MM.1S (cell line): ENCODE measurements at regions not wholly inside any gene's neighbourhood (a gene's known extent, or its start where the extent isn't known, plus 50 kb on each side); places are given as distances from the start of the nearest gene placed in this dataset.

Source experiments
- EZH2 ChIP-seq: fragments of 300-600 bp; sonication (generic); optimal IDR thresholded peaks from 2 replicates; pipeline ENCODE3; 2017; ENCODE audit warnings: low read depth, mild to moderate bottlenecking, antibody characterized with exemption, low read length, mixed read lengths
- EZH2phosphoT487 ChIP-seq: fragments of 300-600 bp; sonication (generic); IDR thresholded peaks from 2 replicates; pipeline ENCODE4 v1.6.1; 2018; ENCODE audit warnings: antibody characterized with exemption, low read length
- TF ChIP-seq, protein P1 (sequence below): fragments of 300-600 bp; sonication (generic); IDR thresholded peaks from 2 replicates; pipeline ENCODE4 v1.5.1; 2016; ENCODE audit warnings: antibody characterized with exemption, low read length, mixed read lengths

DNA sequence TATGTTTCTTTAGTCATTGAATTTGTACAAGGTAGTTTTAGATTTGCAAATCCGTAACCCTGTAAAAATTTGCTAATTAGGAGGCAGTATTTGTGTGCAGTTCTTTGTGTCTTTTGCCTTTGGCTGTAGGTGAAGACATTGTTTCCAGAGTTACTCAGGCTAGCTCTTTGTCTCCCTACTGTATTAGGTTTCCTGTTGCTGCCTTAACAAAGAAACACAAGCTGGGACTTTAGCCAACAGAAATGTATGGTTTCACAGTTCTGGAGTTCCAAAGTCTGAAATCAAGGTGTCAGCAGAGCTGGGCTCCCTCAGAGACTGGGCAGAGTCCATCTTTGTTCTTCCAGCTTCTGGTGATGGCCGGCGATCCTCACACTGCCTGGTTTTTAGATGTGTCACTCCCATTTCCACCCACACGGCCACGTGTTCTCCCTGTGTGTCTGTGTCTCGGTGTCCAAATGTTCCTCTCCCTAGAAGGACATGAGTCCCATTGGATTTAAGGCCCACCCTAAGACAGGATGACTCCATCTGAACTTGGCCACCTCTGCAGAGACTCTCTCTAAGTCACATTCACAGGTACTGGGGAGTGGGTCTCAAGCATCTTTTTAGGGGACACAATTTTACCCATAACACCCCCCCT is 309.7 kb downstream of the GALR1 start:
- TF ChIP-seq EZH2 (no peak), EZH2phosphoT487 (no peak)
- TF ChIP-seq, protein P1, sequence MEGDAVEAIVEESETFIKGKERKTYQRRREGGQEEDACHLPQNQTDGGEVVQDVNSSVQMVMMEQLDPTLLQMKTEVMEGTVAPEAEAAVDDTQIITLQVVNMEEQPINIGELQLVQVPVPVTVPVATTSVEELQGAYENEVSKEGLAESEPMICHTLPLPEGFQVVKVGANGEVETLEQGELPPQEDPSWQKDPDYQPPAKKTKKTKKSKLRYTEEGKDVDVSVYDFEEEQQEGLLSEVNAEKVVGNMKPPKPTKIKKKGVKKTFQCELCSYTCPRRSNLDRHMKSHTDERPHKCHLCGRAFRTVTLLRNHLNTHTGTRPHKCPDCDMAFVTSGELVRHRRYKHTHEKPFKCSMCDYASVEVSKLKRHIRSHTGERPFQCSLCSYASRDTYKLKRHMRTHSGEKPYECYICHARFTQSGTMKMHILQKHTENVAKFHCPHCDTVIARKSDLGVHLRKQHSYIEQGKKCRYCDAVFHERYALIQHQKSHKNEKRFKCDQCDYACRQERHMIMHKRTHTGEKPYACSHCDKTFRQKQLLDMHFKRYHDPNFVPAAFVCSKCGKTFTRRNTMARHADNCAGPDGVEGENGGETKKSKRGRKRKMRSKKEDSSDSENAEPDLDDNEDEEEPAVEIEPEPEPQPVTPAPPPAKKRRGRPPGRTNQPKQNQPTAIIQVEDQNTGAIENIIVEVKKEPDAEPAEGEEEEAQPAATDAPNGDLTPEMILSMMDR = no peak
